RWPE2 (cell line): ENCODE measurements at regions not wholly inside any gene's neighbourhood (a gene's known extent, or its start where the extent isn't known, plus 50 kb on each side); places are given as distances from the start of the nearest gene placed in this dataset.

Experiments
- ATAC-seq: fragments of 200-7000 bp; cut with Tn5 transposase; 3 replicates; pipeline ENCODE4 v1.9.1; 2021; ENCODE audit warnings: low read depth
- DNase-seq: peaks from one replicate; pipeline ENCODE4 v3.0.0-alpha.2; 2020; ENCODE audit warnings: low spot score
- H3K27ac ChIP-seq: fragments of 450-650 bp; 2 replicates; pipeline ENCODE4 v1.5.1; 2017; ENCODE audit warnings: mild to moderate bottlenecking; ENCODE audit not compliant: poor library complexity, severe bottlenecking
- H3K27me3 ChIP-seq: fragments of 250-450 bp; sonication (Bioruptor Pico); 2 replicates; pipeline ENCODE4 v1.5.1; 2021; ENCODE audit warnings: mild to moderate bottlenecking, moderate library complexity; ENCODE audit not compliant: insufficient read depth, poor library complexity, severe bottlenecking
- H3K36me3 ChIP-seq: fragments of 250-450 bp; sonication (Bioruptor Pico); 2 replicates; pipeline ENCODE4 v1.5.1; 2020; ENCODE audit warnings: low read depth, mild to moderate bottlenecking, moderate library complexity
- H3K4me1 ChIP-seq: fragments of 250-450 bp; sonication (Bioruptor Pico); 2 replicates; pipeline ENCODE4 v1.5.1; 2021; ENCODE audit warnings: mild to moderate bottlenecking, moderate library complexity; ENCODE audit not compliant: insufficient read depth, poor library complexity, severe bottlenecking
- H3K4me3 ChIP-seq: fragments of 250-450 bp; sonication (Bioruptor Pico); 2 replicates; pipeline ENCODE4 v1.5.1; 2021; ENCODE audit warnings: mild to moderate bottlenecking, moderate library complexity; ENCODE audit not compliant: severe bottlenecking
- H3K9me3 ChIP-seq: fragments of 250-450 bp; sonication (Bioruptor Pico); 2 replicates; pipeline ENCODE4 v1.5.1; 2021; ENCODE audit warnings: mild to moderate bottlenecking, moderate library complexity; ENCODE audit not compliant: severe bottlenecking
- CTCF ChIP-seq: fragments of 450-650 bp; IDR thresholded peaks from one replicate; pipeline ENCODE4 v1.5.1; 2017; ENCODE audit warnings: mild to moderate bottlenecking, moderate library complexity; ENCODE audit not compliant: poor library complexity, severe bottlenecking

- ATAC-seq = peak; percentile 41; the same call in 2 of the 3 replicates
- no peak for DNase-seq
- H3K4me3 ChIP-seq = no peak overlapping the region
- no peaks in the 10 kb centered on the region for H3K27me3 ChIP-seq
- TF ChIP-seq CTCF = no peak
- H3K9me3 ChIP-seq = no peaks in the 10 kb centered on the region
- H3K36me3 ChIP-seq = no peaks in the 10 kb centered on the region
- H3K4me1 ChIP-seq = peaks cover 9% of the 10 kb centered on the region
- H3K27ac ChIP-seq = no peak overlapping the region
Measured at GRCh38 chr10:89891006-89891535, 189.7 kb downstream of the KIF20B start.

- Histone ChIP-seq H3K27ac (no peak overlapping the region), H3K27me3 (no peaks in the 10 kb centered on the region), H3K36me3 (no peaks in the 10 kb centered on the region), H3K4me1 (peaks cover 9% of the 10 kb centered on the region), H3K4me3 (no peak overlapping the region), H3K9me3 (no peaks in the 10 kb centered on the region)
- no peak for ATAC-seq
- no peak for DNase-seq
- no peak for TF ChIP-seq CTCF
Measured at GRCh38 chr10:89894051-89894450, 192.7 kb downstream of the KIF20B start.

GRCh38 chr10:89900554-89900953, 199.2 kb downstream of the KIF20B start:
- H3K27me3 ChIP-seq = no peaks in the 10 kb centered on the region
- ATAC-seq = no peak
- no peak for TF ChIP-seq CTCF
- H3K4me3 ChIP-seq = no peak overlapping the region
- no peak overlapping the region for H3K27ac ChIP-seq
- no peaks in the 10 kb centered on the region for H3K36me3 ChIP-seq
- H3K9me3 ChIP-seq = no peaks in the 10 kb centered on the region
- no peaks in the 10 kb centered on the region for H3K4me1 ChIP-seq
- DNase-seq = no peak

GRCh38 chr10:89901895-89902294, 200.5 kb downstream of the KIF20B start:
- DNase-seq = no peak
- no peaks in the 10 kb centered on the region for H3K9me3 ChIP-seq
- H3K36me3 ChIP-seq = no peaks in the 10 kb centered on the region
- no peak overlapping the region for H3K4me3 ChIP-seq
- no peak for TF ChIP-seq CTCF
- no peaks in the 10 kb centered on the region for H3K4me1 ChIP-seq
- no peak overlapping the region for H3K27ac ChIP-seq
- no peaks in the 10 kb centered on the region for H3K27me3 ChIP-seq
- ATAC-seq = no peak

GRCh38 chr10:89904755-89905154, 203.4 kb downstream of the KIF20B start:
- Histone ChIP-seq H3K9me3 (no peaks in the 10 kb centered on the region), H3K4me3 (no peak overlapping the region), H3K27me3 (no peaks in the 10 kb centered on the region), H3K36me3 (no peaks in the 10 kb centered on the region), H3K27ac (no peak overlapping the region), H3K4me1 (no peaks in the 10 kb centered on the region)
- DNase-seq (no peak), ATAC-seq (peak; percentile 40; the same call in 1 of the 3 replicates)
- TF ChIP-seq CTCF = no peak
